Vagina (tissue), 2 donors: ENCODE measurements at regions not wholly inside any gene's neighbourhood (a gene's known extent, or its start where the extent isn't known, plus 50 kb on each side); places are given as distances from the start of the nearest gene placed in this dataset.

Experiments used
- DNase-seq, 2 donors: peaks; one replicate each; pipeline ENCODE4 v3.0.0-alpha.2; 2017; ENCODE audit errors: extremely low spot score in 2 of 2
- H3K27ac ChIP-seq: fragments of 200-600 bp; sonication (generic); one replicate; pipeline ENCODE4 v1.5.1; 2019
- H3K27me3 ChIP-seq: fragments of 200-600 bp; sonication (generic); one replicate; pipeline ENCODE4 v1.5.1; 2019
- H3K36me3 ChIP-seq, 2 donors: fragments of 200-600 bp; sonication (generic); one replicate each; pipeline ENCODE4 v1.5.1; 2017 to 2019
- H3K4me1 ChIP-seq: fragments of 200-600 bp; sonication (generic); one replicate; pipeline ENCODE4 v1.5.1; 2019
- H3K4me3 ChIP-seq, 2 donors: fragments of 200-600 bp; sonication (generic); 1 replicate in 1 of 2; 2 replicates in 1 of 2; pipeline ENCODE4 v1.5.1; 2016 to 2019
- H3K9me3 ChIP-seq: fragments of 200-600 bp; sonication (generic); one replicate; pipeline ENCODE4 v1.5.1; 2019
- CTCF ChIP-seq, 3 experiments: fragments of 450-650 bp in 2 of 3; fragments of 200-600 bp in 1 of 3; sonication (generic) in 1 of 3; IDR thresholded peaks; one replicate each; pipeline ENCODE4 v1.5.1; 2017 to 2019; ENCODE audit warnings: antibody characterized with exemption in 3 of 3, mild to moderate bottlenecking in 2 of 3, moderate library complexity in 2 of 3
- POLR2A ChIP-seq, 2 donors: fragments of 450-650 bp; IDR thresholded peaks; one replicate each; pipeline ENCODE4 v1.6.1; 2017; ENCODE audit warnings: antibody characterized with exemption in 2 of 2, mild to moderate bottlenecking in 2 of 2, moderate library complexity in 2 of 2
- POLR2AphosphoS5 ChIP-seq, 2 donors: sonication (generic); formaldehyde crosslinking; IDR thresholded peaks; one replicate each; pipeline ENCODE4 v1.9.0; 2017; ENCODE audit warnings: antibody characterized with exemption in 2 of 2, mild to moderate bottlenecking in 2 of 2, low read depth in 1 of 2; ENCODE audit not compliant: insufficient read depth in 1 of 2
- intact Hi-C: fragments of 100-400 bp; cut with DNase I; formaldehyde crosslinking; loops from one replicate; pipeline ENCODE4 v1.15.1; 2023

GRCh38 chr13:73880365-73880764 is 253.8 kb downstream of the KLF12 start:
- DNase-seq: no peak
- Histone ChIP-seq H3K36me3 (no peaks in the 10 kb centered on the region), H3K4me1 (no peaks in the 10 kb centered on the region), H3K27ac (no peak overlapping the region), H3K4me3 (no peak overlapping the region), H3K27me3 (no peaks in the 10 kb centered on the region), H3K9me3 (no peaks in the 10 kb centered on the region)
- TF ChIP-seq CTCF (IDR thresholded peaks at IDR 0.05) (no peak), POLR2AphosphoS5 (IDR thresholded peaks at IDR 0.05; ENCODE audit: insufficient read depth in 1 of 2, low read depth in 1 of 2) (no peak), POLR2A (IDR thresholded peaks at IDR 0.05) (no peak)
- intact Hi-C loops: no loop called here

GRCh38 chr13:73879346-73880015 is 254.7 kb downstream of the KLF12 start:
- no peak for DNase-seq
- Histone ChIP-seq H3K9me3 (no peaks in the 10 kb centered on the region), H3K4me1 (no peaks in the 10 kb centered on the region), H3K27me3 (no peaks in the 10 kb centered on the region), H3K36me3 (no peaks in the 10 kb centered on the region), H3K27ac (no peak overlapping the region), H3K4me3 (no peak overlapping the region)
- intact Hi-C loops: no loop called here
- TF ChIP-seq CTCF (IDR thresholded peaks at IDR 0.05) (no peak), POLR2AphosphoS5 (IDR thresholded peaks at IDR 0.05; ENCODE audit: insufficient read depth in 1 of 2, low read depth in 1 of 2) (no peak), POLR2A (IDR thresholded peaks at IDR 0.05) (no peak)

- H3K4me1 ChIP-seq: no peaks in the 10 kb centered on the region
- intact Hi-C loops: no loop called here
- H3K27ac ChIP-seq: no peak overlapping the region
- no peaks in the 10 kb centered on the region for H3K9me3 ChIP-seq
- TF ChIP-seq CTCF (IDR thresholded peaks at IDR 0.05): no peak
- TF ChIP-seq POLR2A (IDR thresholded peaks at IDR 0.05): no peak
- no peak for TF ChIP-seq POLR2AphosphoS5 (IDR thresholded peaks at IDR 0.05; ENCODE audit: insufficient read depth in 1 of 2, low read depth in 1 of 2)
- H3K4me3 ChIP-seq: no peak overlapping the region
- no peaks in the 10 kb centered on the region for H3K36me3 ChIP-seq
- no peak for DNase-seq
- H3K27me3 ChIP-seq: no peaks in the 10 kb centered on the region
These were observed 256.8 kb downstream of the KLF12 start for GRCh38 chr13:73877399-73877798.

- no peaks in the 10 kb centered on the region for H3K9me3 ChIP-seq
- H3K36me3 ChIP-seq: no peaks in the 10 kb centered on the region
- no peaks in the 10 kb centered on the region for H3K4me1 ChIP-seq
- H3K27me3 ChIP-seq: no peaks in the 10 kb centered on the region
- H3K27ac ChIP-seq: no peak overlapping the region
- no peak overlapping the region for H3K4me3 ChIP-seq
- DNase-seq: no peak
- TF ChIP-seq POLR2A (IDR thresholded peaks at IDR 0.05) (no peak), CTCF (IDR thresholded peaks at IDR 0.05) (no peak), POLR2AphosphoS5 (IDR thresholded peaks at IDR 0.05; ENCODE audit: insufficient read depth in 1 of 2, low read depth in 1 of 2) (no peak)
- intact Hi-C loops: no loop called here
These were observed 257.9 kb downstream of the KLF12 start for GRCh38 chr13:73876323-73876722.

- H3K4me3 ChIP-seq: no peak overlapping the region
- DNase-seq: no peak
- no peaks in the 10 kb centered on the region for H3K9me3 ChIP-seq
- no peaks in the 10 kb centered on the region for H3K27me3 ChIP-seq
- H3K27ac ChIP-seq: no peak overlapping the region
- intact Hi-C loops: no loop called here
- H3K36me3 ChIP-seq: no peaks in the 10 kb centered on the region
- no peak for TF ChIP-seq CTCF (IDR thresholded peaks at IDR 0.05)
- no peak for TF ChIP-seq POLR2AphosphoS5 (IDR thresholded peaks at IDR 0.05; ENCODE audit: insufficient read depth in 1 of 2, low read depth in 1 of 2)
- H3K4me1 ChIP-seq: no peaks in the 10 kb centered on the region
These were observed 260.0 kb downstream of the KLF12 start for GRCh38 chr13:73873940-73874830.
